ENCODE measurements at regions not wholly inside any gene's neighbourhood (a gene's known extent, or its start where the extent isn't known, plus 50 kb on each side); places are given as distances from the start of the nearest gene placed in this dataset.

GRCh38 chr5:82855893-82856550 is 221.2 kb downstream of the TMEM167A start:
- FAIRE-seq (no peak), DNase-seq (ENCODE audit: insufficient read length, low spot score) (no peak)

DNA sequence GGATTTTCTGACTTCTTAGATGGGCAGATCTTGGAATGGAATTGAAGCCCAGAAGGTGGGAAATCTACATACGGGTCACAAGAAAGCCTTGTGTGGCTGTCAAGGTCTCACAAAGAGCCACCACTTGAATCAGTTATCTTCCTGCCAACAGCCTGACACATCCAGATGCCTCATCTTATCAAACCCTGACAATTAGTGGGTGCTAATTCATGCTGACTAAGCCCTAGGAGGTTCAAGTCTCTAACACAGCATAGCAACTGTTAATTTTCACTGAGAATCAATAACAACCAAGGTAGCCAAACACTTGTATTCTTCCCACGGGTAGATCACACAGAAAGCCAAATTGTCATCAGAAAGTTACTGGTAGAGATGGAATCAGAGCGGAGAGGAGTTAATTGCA is 222.2 kb downstream of the TMEM167A start:
- DNase-seq (ENCODE audit: insufficient read length, low spot score) (no peak), FAIRE-seq (no peak)

DNA sequence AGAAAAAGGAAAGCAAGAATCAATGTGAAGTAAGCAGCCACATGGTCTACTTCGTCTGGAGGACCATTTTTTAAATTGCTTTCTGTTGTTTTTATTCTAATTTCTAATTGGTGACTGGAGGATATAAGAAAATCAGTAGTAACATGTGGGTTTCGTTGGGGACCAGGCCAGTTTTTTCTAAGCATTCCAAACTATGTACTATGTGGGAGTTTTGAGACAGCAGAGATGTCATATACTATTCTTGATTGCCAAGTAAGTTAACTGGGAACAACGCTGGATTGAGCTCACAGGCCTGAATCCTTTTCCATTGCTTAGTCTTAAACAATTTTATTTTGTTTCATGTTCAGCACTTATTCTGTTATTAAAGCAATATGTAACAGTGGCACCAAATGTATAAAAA is 225.7 kb downstream of the TMEM167A start:
- FAIRE-seq (no peak), DNase-seq (ENCODE audit: insufficient read length, low spot score) (no peak)

DNA sequence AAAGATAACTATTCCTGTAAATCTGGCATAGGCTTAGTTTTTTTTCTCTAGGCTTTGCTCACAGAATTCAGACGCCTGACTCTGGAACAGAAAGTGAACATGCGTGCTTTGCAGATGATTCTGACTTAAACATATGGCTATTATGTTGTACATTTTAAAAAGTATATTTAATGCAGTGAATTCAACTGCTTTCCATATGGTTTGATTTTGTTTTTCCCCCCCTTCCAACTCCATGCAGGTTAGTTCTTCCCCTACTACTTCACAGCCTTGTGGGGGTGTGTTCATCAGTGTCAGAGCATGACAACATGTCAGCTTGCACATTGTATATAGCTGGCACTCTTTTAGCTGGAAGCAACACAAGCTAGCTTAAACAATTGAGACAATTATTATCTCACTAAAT is 226.8 kb downstream of the TMEM167A start:
- DNase-seq (ENCODE audit: insufficient read length, low spot score): no peak
- FAIRE-seq: no peak

DNA sequence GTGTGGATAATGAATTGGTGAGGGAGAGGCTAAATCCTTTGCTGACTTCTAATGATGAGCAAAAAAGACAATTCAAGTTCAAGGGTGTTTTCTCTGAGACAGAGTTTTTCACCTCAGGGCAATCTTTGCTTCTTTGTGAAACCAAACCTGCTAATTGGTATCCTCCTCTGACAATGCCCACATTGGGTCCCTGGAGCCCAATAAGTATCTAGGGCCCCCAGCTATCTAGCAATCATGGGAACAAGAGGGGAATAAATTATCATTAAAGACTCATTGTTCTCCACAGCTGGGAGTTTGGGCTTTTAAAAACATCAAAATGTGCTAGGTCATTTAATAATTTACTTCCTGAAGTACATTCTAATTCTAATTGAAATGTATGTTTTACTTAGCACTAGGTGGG is 227.3 kb downstream of the TMEM167A start:
- FAIRE-seq (no peak), DNase-seq (ENCODE audit: insufficient read length, low spot score) (no peak)

GRCh38 chr5:82847562-82847961 is 229.6 kb downstream of the TMEM167A start:
- DNase-seq (ENCODE audit: insufficient read length, low spot score) (no peak), FAIRE-seq (no peak)

GRCh38 chr5:82839881-82840280 is 237.3 kb downstream of the TMEM167A start:
- DNase-seq (ENCODE audit: insufficient read length, low spot score) (no peak), FAIRE-seq (no peak)

DNA sequence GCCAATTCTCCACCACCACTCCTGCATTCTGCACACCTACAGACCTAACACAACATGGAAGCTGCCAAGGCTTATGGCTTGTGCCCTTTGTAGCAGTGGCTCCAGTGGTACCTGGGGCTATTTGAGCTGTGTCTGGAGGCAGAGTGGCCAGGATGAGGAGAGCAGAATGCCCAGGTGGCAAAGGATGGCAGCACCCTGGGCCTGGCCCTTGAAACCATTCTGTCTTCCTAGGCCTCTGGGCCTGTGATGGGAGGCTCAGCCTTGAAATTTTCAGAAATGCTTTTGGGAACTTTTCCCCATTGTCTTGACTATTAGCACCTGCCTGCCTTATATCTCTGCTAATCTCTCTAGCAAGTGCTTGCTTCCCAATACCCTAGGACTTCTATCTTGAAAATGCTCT is 241.7 kb downstream of the TMEM167A start:
- no peak for FAIRE-seq

DNA sequence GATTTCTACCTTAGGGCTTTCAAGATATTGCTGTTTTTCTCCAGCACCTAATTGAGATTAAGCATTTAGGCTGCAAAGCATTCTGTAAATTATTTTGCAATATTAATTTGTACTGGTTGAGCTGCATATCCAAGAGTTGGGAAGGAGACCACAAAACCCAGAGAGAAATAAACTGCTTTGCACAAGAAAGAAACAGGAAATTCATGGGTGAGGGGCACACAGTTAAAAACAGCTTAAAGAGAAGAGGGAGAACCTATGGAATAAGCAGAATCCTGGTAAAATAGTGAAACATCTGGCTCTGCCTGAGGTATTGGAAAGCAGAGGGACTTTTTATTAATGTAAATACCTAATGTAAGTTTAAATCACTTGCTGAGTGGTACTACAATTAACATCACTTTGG is 243.0 kb downstream of the TMEM167A start:
- no peak for FAIRE-seq
- no peak for DNase-seq (ENCODE audit: insufficient read length, low spot score)

More for the DNA sequence above, 241.7 kb downstream of the TMEM167A start:
- no peak for DNase-seq (ENCODE audit: insufficient read length, low spot score)

- no peak for FAIRE-seq
- DNase-seq (ENCODE audit: insufficient read length, low spot score): no peak
These were observed 243.9 kb downstream of the TMEM167A start for GRCh38 chr5:82833277-82833676.

- DNase-seq (ENCODE audit: insufficient read length, low spot score): no peak
- no peak for FAIRE-seq
These were observed 244.7 kb downstream of the TMEM167A start for GRCh38 chr5:82832445-82832844.

GRCh38 chr5:82828211-82828610 is 249.0 kb downstream of the TMEM167A start:
- FAIRE-seq (no peak), DNase-seq (ENCODE audit: insufficient read length, low spot score) (no peak)

DNA sequence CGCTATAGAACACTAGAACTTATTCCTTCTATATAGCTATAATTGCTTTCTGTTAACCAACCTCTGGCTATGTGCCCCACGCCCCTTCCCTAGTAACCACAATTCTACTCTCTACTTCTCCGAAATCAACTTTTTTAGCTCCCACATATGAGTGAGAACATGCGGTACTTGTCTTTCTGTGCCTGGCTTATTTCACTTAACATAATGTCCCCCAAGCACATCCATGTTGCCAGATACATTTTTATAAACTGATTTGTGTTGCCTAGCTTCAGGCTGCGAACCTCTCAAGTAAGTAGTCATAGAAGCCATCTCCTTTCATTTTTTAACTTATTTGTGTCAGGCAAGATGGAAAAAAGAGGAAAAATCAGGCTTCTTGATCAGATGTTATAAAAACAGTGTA is 249.5 kb downstream of the TMEM167A start:
- no peak for DNase-seq (ENCODE audit: insufficient read length, low spot score)
- FAIRE-seq: no peak

DNA sequence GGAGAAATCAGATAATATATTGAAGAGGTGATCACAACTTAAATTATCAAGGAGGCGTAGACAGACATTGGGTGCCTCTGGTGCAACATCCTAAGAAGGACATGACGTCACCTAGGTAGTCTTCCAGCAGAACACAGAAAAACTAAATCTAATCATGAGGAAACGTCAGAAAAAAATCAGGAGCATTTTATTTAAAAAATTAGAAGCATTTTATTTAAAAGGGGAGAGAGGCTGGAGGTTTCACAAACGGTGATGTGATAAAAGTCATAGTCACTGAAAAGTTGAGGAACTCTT is 254.6 kb downstream of the TMEM167A start:
- DNase-seq (ENCODE audit: insufficient read length, low spot score): no peak

GRCh38 chr5:82821846-82822633 is 255.2 kb downstream of the TMEM167A start:
- FAIRE-seq (no peak), DNase-seq (ENCODE audit: insufficient read length, low spot score) (no peak)

More for the DNA sequence above, 254.6 kb downstream of the TMEM167A start:
- FAIRE-seq: no peak

- DNase-seq (ENCODE audit: insufficient read length, low spot score) (no peak), FAIRE-seq (no peak)
These were observed 256.0 kb downstream of the TMEM167A start for GRCh38 chr5:82820961-82821845.

GRCh38 chr5:82820188-82820587 is 257.0 kb downstream of the TMEM167A start:
- FAIRE-seq: no peak
- no peak for DNase-seq (ENCODE audit: insufficient read length, low spot score)

DNA sequence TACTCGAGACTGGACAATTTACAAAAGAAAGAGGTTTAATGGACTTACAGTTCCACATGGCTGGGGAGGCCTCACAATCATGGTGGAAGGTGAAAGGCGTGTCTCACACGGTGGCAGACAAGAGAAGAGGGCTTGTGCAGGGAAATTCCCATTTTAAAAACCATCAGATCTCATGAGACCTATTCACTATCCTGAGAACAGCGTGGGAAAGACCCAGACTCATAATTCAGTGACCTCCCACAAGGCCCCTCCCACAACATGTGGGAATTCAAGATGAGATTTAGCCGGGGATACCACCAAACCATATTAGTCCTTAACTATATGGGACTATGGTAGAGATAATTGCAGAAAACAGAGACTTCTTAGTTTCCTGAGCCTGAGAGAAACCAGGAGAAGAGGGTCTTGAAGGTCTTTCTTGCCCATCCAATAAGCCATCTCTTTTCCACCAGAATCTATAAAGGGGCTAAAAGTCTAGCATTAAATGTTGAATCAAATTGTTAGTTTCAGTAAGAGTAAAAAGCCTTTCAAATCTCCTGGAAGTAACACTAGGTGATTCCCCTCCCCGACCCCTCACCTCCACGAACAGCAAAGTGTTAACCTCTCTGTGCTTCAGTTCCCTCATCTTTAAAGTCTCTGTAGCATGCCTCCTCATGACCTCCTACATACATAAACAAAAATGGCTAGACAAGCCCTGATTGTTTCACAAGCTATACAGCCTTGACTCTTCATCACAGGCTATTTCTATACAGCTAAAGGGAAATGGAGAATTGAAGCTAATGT is 259.1 kb downstream of the TMEM167A start:
- no peak for FAIRE-seq
- DNase-seq (ENCODE audit: insufficient read length, low spot score): no peak

DNA sequence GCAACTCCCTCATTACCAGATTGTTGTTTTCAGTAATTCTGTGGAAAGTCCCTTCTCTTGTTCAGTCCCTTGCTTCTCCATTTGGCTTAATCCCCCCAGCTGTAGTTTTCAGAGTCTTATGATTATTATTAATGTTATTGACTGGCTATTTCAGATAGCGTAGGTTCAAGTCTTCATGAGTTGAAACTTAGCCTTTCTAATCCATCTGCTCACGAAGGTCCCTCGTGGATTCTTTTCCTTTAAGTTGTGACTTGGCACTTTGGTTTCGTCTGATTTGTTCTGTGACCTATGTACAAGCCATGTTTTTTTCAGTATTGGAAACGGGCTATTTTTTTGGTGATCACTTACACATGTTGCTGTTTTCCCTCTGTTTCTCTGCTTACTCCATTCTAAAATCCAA is 260.3 kb downstream of the TMEM167A start:
- no peak for FAIRE-seq

DNA sequence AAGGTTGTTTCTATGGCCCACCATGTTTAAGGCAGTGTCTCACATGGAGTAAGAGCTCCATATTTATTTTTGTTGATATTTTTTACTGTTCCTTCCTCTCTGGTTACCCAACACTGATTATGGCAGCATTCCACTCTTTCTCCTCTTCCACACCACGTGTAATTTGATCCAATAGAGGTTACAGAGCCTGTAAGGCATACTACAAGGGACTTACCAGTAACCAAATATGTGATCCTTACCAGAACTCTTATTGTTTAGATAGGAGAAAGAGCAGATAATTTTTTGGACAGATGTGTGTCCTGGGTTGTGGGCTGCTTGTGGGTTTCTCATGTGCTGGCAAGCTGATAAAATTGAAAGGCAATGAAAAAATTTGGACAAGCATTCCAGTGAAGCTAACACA is 261.3 kb downstream of the TMEM167A start:
- FAIRE-seq (no peak), DNase-seq (ENCODE audit: insufficient read length, low spot score) (no peak)

More for the DNA sequence above, 260.3 kb downstream of the TMEM167A start:
- DNase-seq (ENCODE audit: insufficient read length, low spot score): no peak

DNA sequence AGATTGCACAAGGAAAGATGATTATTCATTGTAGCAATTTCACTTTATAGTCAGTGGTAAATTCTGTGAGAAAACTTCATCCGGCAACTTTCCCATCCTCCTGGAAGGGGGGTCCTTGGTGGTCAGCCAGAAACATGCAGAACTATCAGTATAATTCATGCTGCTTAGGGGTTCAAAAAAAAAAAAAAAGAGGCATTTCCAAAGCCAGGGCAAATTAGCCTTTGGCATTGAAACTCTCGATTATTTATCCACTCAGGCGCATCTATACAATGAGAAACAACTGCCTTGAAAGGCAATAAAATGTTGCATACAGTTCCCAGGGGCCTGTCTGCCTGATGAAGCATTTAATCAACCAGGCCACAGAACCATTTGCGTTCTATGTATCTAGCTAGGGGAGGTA is 263.3 kb downstream of the TMEM167A start:
- DNase-seq (ENCODE audit: insufficient read length, low spot score) (no peak), FAIRE-seq (no peak)

Data from HTR-8/SVneo (cell line).